HFF-Myc (cell line): ENCODE measurements at regions not wholly inside any gene's neighbourhood (a gene's known extent, or its start where the extent isn't known, plus 50 kb on each side); places are given as distances from the start of the nearest gene placed in this dataset.
"Not testable (repeated sequence)": the region's sequence is repeated elsewhere in the genome, so short reads cannot be mapped to it uniquely, and the experiment has no call there.

Experiments
- DNase-seq: peaks from one replicate; pipeline ENCODE4 v3.0.0-alpha.2; 2011; ENCODE audit warnings: low read depth; ENCODE audit errors: extremely low read depth
- H3K4me3 ChIP-seq: replicated peaks from 2 replicates; pipeline ENCODE4 v1.5.1; 2011; ENCODE audit warnings: low read depth, mild to moderate bottlenecking, control low read depth, low read length
- CTCF ChIP-seq: IDR thresholded peaks from 2 replicates; pipeline ENCODE4 v1.5.1; 2012; ENCODE audit warnings: mild to moderate bottlenecking, low read depth, low read length, control low read depth; ENCODE audit errors: missing control alignments

GRCh38 chr6:3913958-3914337 is 64.8 kb downstream of the FAM50B start:
- H3K4me3 ChIP-seq: no peak overlapping the region
- TF ChIP-seq CTCF: no peak
- no peak for DNase-seq

- TF ChIP-seq CTCF: no peak
- DNase-seq: no peak
- H3K4me3 ChIP-seq: no peak overlapping the region
Observed at GRCh38 chr6:3915076-3915791, 66.1 kb downstream of the FAM50B start.

- no peak for TF ChIP-seq CTCF
- no peak for DNase-seq
- H3K4me3 ChIP-seq: no peak overlapping the region
Observed at GRCh38 chr6:3916211-3916610, 67.0 kb downstream of the FAM50B start.

GRCh38 chr6:3916749-3917148 is 67.6 kb downstream of the FAM50B start:
- H3K4me3 ChIP-seq, DNase-seq: not testable (repeated sequence)

GRCh38 chr6:3918469-3918868 is 69.3 kb downstream of the FAM50B start:
- no peak overlapping the region for H3K4me3 ChIP-seq
- no peak for TF ChIP-seq CTCF
- DNase-seq: no peak

- DNase-seq: no peak
Observed at GRCh38 chr6:3919130-3919628, 70.0 kb downstream of the FAM50B start.

GRCh38 chr6:3919849-3920248 is 70.7 kb downstream of the FAM50B start:
- TF ChIP-seq CTCF: no peak
- no peak for DNase-seq
- no peak overlapping the region for H3K4me3 ChIP-seq

More at GRCh38 chr6:3919130-3919628, 70.0 kb downstream of the FAM50B start:
- no peak overlapping the region for H3K4me3 ChIP-seq
- no peak for TF ChIP-seq CTCF
